ENCODE measurements at regions not wholly inside any gene's neighbourhood (a gene's known extent, or its start where the extent isn't known, plus 50 kb on each side); places are given as distances from the start of the nearest gene placed in this dataset.
"Not testable (repeated sequence)": the region's sequence is repeated elsewhere in the genome, so short reads cannot be mapped to it uniquely, and the experiment has no call there.

GRCh38 chr4:128440923-128441322 is 153.3 kb upstream of the PGRMC2 start:
- no peak for FAIRE-seq

GRCh38 chr4:128437023-128437422 is 149.4 kb upstream of the PGRMC2 start:
- FAIRE-seq: not testable (repeated sequence)

- FAIRE-seq: not testable (repeated sequence)
These were observed 141.5 kb upstream of the PGRMC2 start for GRCh38 chr4:128429023-128429613.

GRCh38 chr4:128428397-128428796 is 140.8 kb upstream of the PGRMC2 start:
- FAIRE-seq: no peak

GRCh38 chr4:128427832-128428366 is 140.3 kb upstream of the PGRMC2 start:
- peak; percentile 98 for FAIRE-seq

GRCh38 chr4:128424527-128425497 is 137.2 kb upstream of the PGRMC2 start:
- peak; percentile 87 for FAIRE-seq

GRCh38 chr4:128422296-128422695 is 134.7 kb upstream of the PGRMC2 start:
- not testable (repeated sequence) for FAIRE-seq

GRCh38 chr4:128416921-128417320 is 129.3 kb upstream of the PGRMC2 start:
- no peak for FAIRE-seq

- no peak for FAIRE-seq
These were observed 122.4 kb upstream of the PGRMC2 start for GRCh38 chr4:128410037-128410436.

GRCh38 chr4:128403586-128403985 is 116.0 kb upstream of the PGRMC2 start:
- FAIRE-seq: no peak

- no peak for FAIRE-seq
These were observed 107.2 kb upstream of the PGRMC2 start for GRCh38 chr4:128394778-128395177.

GRCh38 chr4:128393101-128393704 is 105.6 kb upstream of the PGRMC2 start:
- FAIRE-seq: peak; percentile 99

GRCh38 chr4:128390475-128390996 is 102.9 kb upstream of the PGRMC2 start:
- no peak for FAIRE-seq

- no peak for FAIRE-seq
These were observed 101.2 kb upstream of the PGRMC2 start for GRCh38 chr4:128388796-128389195.

- FAIRE-seq: no peak
These were observed 100.7 kb upstream of the PGRMC2 start for GRCh38 chr4:128388352-128388630.

- no peak for FAIRE-seq
These were observed 100.2 kb upstream of the PGRMC2 start for GRCh38 chr4:128387600-128388351.

GRCh38 chr4:128386761-128387599 is 99.4 kb upstream of the PGRMC2 start:
- FAIRE-seq: peak; percentile 83

- peak; percentile 97 for FAIRE-seq
These were observed 98.2 kb upstream of the PGRMC2 start for GRCh38 chr4:128385683-128386304.

- FAIRE-seq: peak; percentile 33
These were observed 97.4 kb upstream of the PGRMC2 start for GRCh38 chr4:128384765-128385598.

- FAIRE-seq: no peak
These were observed 96.5 kb upstream of the PGRMC2 start for GRCh38 chr4:128384091-128384520.

All from islet of Langerhans (tissue), 1 donor.